GM12878 (cell line): ENCODE measurements at regions not wholly inside any gene's neighbourhood (a gene's known extent, or its start where the extent isn't known, plus 50 kb on each side); places are given as distances from the start of the nearest gene placed in this dataset.

Experiments
- POLR2AphosphoS5 ChIP-seq: IDR thresholded peaks from 2 replicates; pipeline ENCODE4 v1.6.1; 2011; ENCODE audit warnings: mild to moderate bottlenecking, low read length, inconsistent platforms
- TCF7 ChIP-seq: IDR thresholded peaks from 2 replicates; pipeline ENCODE4 v1.6.1; 2014; ENCODE audit warnings: antibody characterized with exemption, borderline replicate concordance
- TF ChIP-seq, protein P1 (sequence below): fragments of 450-650 bp; IDR thresholded peaks from 2 replicates; pipeline ENCODE4 v1.6.1; 2017; ENCODE audit warnings: low read depth, mild to moderate bottlenecking, moderate library complexity

DNA sequence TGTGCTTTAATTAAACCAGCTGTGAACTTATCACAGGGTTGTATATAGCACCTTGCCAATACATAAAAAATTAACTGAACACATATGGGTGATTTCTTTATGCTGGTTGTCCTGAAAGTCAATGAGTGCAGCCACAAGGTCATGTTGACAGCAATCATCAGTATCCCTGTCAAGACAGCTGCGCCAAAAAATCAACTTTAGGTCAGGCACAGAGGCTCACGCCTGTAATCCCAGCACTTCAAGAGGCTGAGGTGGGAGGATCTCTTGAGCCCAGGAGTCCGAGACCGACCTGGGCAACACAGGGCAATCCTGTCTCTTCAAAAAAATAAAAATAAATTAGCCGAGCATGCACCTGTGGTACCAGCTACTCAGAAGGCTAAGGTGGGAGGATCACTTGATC lies 707.3 kb downstream of the SI start:
- TF ChIP-seq, protein P1, sequence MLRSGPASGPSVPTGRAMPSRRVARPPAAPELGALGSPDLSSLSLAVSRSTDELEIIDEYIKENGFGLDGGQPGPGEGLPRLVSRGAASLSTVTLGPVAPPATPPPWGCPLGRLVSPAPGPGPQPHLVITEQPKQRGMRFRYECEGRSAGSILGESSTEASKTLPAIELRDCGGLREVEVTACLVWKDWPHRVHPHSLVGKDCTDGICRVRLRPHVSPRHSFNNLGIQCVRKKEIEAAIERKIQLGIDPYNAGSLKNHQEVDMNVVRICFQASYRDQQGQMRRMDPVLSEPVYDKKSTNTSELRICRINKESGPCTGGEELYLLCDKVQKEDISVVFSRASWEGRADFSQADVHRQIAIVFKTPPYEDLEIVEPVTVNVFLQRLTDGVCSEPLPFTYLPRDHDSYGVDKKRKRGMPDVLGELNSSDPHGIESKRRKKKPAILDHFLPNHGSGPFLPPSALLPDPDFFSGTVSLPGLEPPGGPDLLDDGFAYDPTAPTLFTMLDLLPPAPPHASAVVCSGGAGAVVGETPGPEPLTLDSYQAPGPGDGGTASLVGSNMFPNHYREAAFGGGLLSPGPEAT: no peak
- TF ChIP-seq POLR2AphosphoS5: no peak
- TF ChIP-seq TCF7: no peak
